ENCODE measurements at regions not wholly inside any gene's neighbourhood (a gene's known extent, or its start where the extent isn't known, plus 50 kb on each side); places are given as distances from the start of the nearest gene placed in this dataset.

GRCh38 chr4:16302648-16303047 is 76.4 kb upstream of the TAPT1 start:
- no peak for TF ChIP-seq CTCF (IDR thresholded peaks at IDR 0.05; ENCODE audit: low read length)
- no peak for TF ChIP-seq EZH2phosphoT487 (IDR thresholded peaks at IDR 0.05; ENCODE audit: low read length)

Measured in MM.1S (cell line).